Heart left ventricle (tissue), 16 donors: ENCODE measurements at regions not wholly inside any gene's neighbourhood (a gene's known extent, or its start where the extent isn't known, plus 50 kb on each side); places are given as distances from the start of the nearest gene placed in this dataset.

Source experiments
- ATAC-seq, 4 donors: fragments of 200-7000 bp; cut with Tn5 transposase; one replicate each; pipeline ENCODE4 v1.9.1; 2020 to 2022; ENCODE audit warnings: moderate library complexity in 4 of 4, mild to moderate bottlenecking in 3 of 4, moderate number of reproducible peaks in 1 of 4
- DNase-seq, 5 donors: peaks; one replicate each; pipeline ENCODE4 v3.0.0-alpha.2; 2020
- H3K27ac ChIP-seq, 12 donors: fragments of 200-600 bp; sonication (generic) in 4 of 12; one replicate each; pipeline versions ENCODE4 v1.5.0 to v1.8.0; 2016 to 2022; ENCODE audit warnings: mild to moderate bottlenecking in 2 of 12
- H3K27me3 ChIP-seq, 9 donors: fragments of 200-600 bp; sonication (generic) in 2 of 9; one replicate each; pipeline versions ENCODE4 v1.5.1 to v1.8.0; 2016 to 2022; ENCODE audit warnings: mild to moderate bottlenecking in 3 of 9
- H3K36me3 ChIP-seq, 9 donors: fragments of 200-600 bp; sonication (generic) in 2 of 9; one replicate each; pipeline versions ENCODE4 v1.5.0 to v1.8.0; 2018 to 2022; ENCODE audit warnings: mild to moderate bottlenecking in 2 of 9
- H3K4me1 ChIP-seq, 12 donors: fragments of 200-600 bp; sonication (generic) in 4 of 12; one replicate each; pipeline versions ENCODE4 v1.5.0 to v1.8.0; 2016 to 2022; ENCODE audit warnings: mild to moderate bottlenecking in 3 of 12
- H3K4me3 ChIP-seq, 12 donors: fragments of 200-600 bp; sonication (generic) in 4 of 12; one replicate each; pipeline versions ENCODE4 v1.5.0 to v1.8.0; 2017 to 2022; ENCODE audit warnings: mild to moderate bottlenecking in 9 of 12, moderate library complexity in 4 of 12
- H3K9me3 ChIP-seq, 12 donors: fragments of 200-600 bp; sonication (generic) in 4 of 12; one replicate each; pipeline versions ENCODE4 v1.5.0 to v1.8.0; 2016 to 2022; ENCODE audit warnings: mild to moderate bottlenecking in 1 of 12
- POLR2A ChIP-seq, 2 donors: fragments of 450-650 bp; IDR thresholded peaks; one replicate each; pipeline ENCODE4 v1.6.1; 2017; ENCODE audit warnings: antibody characterized with exemption in 2 of 2, mild to moderate bottlenecking in 2 of 2, moderate library complexity in 2 of 2
- WGBS, 4 donors: extraction: QIAGEN DNeasy Blood & Tissue Kit in 2 of 4; methylation state at CpG; one replicate each; pipeline versions ENCODE4 v1.1.5 to v1.1.7; 2013 to 2018; 5-methylcytosine and 5-hydroxymethylcytosine counted together
- intact Hi-C, 10 donors: fragments of 100-400 bp; cut with DNase I; formaldehyde crosslinking; loops; one replicate each; pipeline versions ENCODE4 v1.11.1 to v1.14.2; 2022
- TF ChIP-seq, protein P1 (sequence below), 12 donors: fragments of 200-600 bp; sonication (generic) in 4 of 12; IDR thresholded peaks; one replicate each; pipeline versions ENCODE4 v1.5.0 to v1.8.0; 2018 to 2022; ENCODE audit warnings: antibody characterized with exemption in 12 of 12, mild to moderate bottlenecking in 5 of 12
- donor health status: ischemic (EF 13 %, LVEDD 7.1; RV severe dilation, severe dysfunction).
- donor health status: healthy with polysubstance abuse.
- donor health status: DM: no; HTN: yes; CAD: no.
- donor health status: DM: no; HTN: no; CAD: no.
- donor health status: ischemic (EF 25% LVEDD 6.9; RV normal size, moderate dysfunction).
- donor health status: ischemic (EF 25% LVEDD 5.7; RV mildly dilated, moderate dysfunction).
- donor health status: healthy.
- donor health status: DM: yes; HTN: yes; CAD: no.
- donor health status: ischemic (EF 35%, LVEDD 5.7; RV mildly dilated, moderate dysfunction).
- donor health status: nonischemic (EF 11% LVEDD 7.7; RV severe dilation, severe dysfunction).
- donor health status: DM: yes; HTN: yes; CAD: no.
- donor health status: PGD.
- donor health status: ischemic (EF 29% LVEDD 5.4; RV normal size, mild dysfunction).
- donor health status: nonischemic (EF 23%, LVEDD 6.1; RV moderate dilation, normal function).

DNA sequence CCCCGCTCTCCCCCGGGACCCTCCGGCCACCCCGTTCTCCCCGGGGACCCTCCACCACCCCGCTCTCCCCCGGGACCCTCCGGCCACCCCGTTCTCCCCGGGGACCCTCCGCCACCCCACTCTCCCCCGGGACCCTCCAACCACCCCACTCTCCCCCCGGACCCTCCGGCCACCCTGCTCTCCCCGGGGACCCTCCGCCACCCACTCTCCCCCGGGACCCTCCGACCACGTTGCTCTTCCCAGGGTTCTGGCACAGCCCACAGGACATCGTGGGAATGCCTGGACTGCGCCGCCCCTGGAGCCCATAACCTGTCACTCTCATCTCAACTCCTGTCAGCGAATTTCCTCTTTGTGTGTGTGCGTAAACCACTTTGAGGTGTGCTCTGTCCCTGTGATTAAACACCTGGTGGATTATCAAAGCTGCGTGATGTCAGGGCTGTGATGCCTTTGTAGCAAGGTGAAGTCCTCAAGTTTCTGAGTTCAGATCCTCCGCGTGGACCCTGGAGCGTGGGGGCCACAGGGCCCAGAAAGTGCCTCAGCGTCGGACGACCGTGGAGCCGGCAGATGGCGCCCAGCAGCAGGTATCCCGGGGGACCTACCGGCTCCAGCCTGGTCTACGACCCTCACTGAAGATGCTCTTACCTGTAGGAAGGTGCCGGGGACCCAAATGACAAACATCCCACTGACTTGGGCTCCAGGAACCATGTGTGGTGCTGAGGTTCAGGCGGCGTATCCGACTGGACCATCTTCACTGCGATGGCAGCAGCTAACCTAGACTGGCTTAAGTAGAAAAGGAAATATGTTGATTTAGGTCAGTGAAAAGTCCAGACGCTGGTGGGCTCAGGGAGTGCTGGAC, 63.2 kb upstream of the GALNT9 start:
- intact Hi-C loops: no loop called here
- no peak overlapping the region for H3K4me3 ChIP-seq
- TF ChIP-seq, protein P1, sequence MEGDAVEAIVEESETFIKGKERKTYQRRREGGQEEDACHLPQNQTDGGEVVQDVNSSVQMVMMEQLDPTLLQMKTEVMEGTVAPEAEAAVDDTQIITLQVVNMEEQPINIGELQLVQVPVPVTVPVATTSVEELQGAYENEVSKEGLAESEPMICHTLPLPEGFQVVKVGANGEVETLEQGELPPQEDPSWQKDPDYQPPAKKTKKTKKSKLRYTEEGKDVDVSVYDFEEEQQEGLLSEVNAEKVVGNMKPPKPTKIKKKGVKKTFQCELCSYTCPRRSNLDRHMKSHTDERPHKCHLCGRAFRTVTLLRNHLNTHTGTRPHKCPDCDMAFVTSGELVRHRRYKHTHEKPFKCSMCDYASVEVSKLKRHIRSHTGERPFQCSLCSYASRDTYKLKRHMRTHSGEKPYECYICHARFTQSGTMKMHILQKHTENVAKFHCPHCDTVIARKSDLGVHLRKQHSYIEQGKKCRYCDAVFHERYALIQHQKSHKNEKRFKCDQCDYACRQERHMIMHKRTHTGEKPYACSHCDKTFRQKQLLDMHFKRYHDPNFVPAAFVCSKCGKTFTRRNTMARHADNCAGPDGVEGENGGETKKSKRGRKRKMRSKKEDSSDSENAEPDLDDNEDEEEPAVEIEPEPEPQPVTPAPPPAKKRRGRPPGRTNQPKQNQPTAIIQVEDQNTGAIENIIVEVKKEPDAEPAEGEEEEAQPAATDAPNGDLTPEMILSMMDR (IDR thresholded peaks at IDR 0.05): no peak
- no peak for TF ChIP-seq POLR2A (IDR thresholded peaks at IDR 0.05)
- H3K4me1 ChIP-seq: no peaks in the 10 kb centered on the region
- no peak overlapping the region for H3K27ac ChIP-seq
- H3K9me3 ChIP-seq: no peaks in the 10 kb centered on the region
- DNase-seq: peak in 1 of 5 donors; percentile 11
- no peaks in the 10 kb centered on the region for H3K36me3 ChIP-seq
- ATAC-seq: no peak
- 77 to 82% (median 80%) methylated on average over 20 to 37 of the region's 43 CpGs for WGBS, 4 donors
- peaks cover 0 to 36% (median 13%) of the 10 kb centered on the region in 9 donors for H3K27me3 ChIP-seq

DNA sequence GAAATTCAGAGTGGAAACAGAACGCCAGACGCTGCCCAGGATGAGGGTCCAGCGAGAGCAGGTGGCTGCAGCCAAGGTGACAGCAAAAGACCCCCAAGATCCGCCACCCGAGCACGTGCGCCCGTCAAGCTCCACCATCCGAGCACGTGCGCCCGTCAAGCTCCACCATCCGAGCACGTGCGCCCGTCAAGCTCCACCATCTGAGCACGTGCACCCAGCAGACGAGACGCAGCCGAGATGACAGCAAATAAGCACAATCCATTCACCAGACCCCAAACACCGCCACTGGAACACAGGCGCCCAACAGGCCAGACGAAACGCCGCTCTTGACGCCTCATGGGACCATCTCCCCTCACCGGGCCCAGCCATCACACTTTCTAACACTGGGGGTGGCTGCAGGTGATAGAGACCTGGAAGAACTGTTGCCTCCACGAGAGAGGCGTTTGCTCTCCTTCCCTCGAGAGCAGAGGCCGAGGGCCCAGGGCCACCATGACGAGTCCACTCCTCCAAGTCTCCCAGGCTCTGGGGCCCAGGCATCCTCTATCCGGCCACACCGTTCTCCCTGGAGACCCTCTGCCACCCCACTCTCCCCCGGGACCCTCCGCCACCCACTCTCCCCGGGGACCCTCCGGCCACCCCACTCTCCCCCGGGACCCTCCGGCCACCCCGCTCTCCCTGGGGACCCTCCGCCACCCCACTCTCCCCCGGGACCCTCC, 62.1 kb upstream of the GALNT9 start:
- intact Hi-C loops: no loop called here

DNA sequence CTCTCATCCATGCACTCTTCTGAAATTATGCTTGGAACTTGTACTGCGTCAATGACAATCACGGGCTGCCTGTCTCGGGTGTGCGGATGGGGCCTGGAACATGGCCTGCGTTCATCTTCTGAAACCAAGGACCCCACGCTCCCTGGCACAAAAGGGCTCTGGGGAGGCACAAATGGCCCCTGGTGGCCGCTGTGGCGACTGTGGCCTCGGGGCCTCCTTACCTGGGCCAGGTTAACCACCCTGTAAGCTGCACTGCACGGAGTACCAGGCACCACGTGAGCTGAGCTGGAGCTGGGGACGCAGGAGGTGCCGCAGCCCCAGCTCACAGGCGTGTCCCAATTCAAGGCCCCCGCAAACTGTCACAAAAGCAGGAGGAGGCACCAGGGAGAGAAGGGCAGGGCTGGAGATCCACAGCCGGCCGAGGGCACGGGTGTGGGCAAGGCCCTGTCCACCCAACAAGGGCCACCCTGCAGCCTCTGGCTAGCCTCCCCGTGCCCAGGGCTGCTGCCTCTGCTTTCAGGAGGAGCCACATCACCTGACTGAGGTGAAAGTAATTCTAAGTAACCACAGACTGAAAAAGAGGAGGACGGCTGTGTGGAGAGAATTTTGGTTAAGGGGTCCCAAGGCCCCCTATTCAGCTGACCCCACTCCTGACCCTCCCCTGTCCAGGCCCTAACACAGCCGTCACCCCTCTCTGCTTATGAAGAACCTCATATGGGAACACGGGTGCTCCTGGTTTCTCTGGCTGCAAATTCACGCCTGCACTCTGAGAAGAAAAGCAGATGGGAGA, 61.1 kb upstream of the GALNT9 start:
- Histone ChIP-seq H3K27ac (no peak overlapping the region), H3K4me3 (no peak overlapping the region), H3K36me3 (no peaks in the 10 kb centered on the region), H3K27me3 (peaks cover 0 to 49% (median 22%) of the 10 kb centered on the region in 9 donors), H3K4me1 (no peaks in the 10 kb centered on the region), H3K9me3 (no peaks in the 10 kb centered on the region)
- no peak for TF ChIP-seq POLR2A (IDR thresholded peaks at IDR 0.05)
- TF ChIP-seq, protein P1 (IDR thresholded peaks at IDR 0.05): no peak
- 75 to 85% (median 83%) methylated on average over 15 to 23 of the region's 23 CpGs for WGBS, 4 donors
- peak in 3 of 5 donors; percentile 9 to 46 (median 14) for DNase-seq
- intact Hi-C loops: no loop called here
- no peak for ATAC-seq

More for the DNA sequence above, 62.1 kb upstream of the GALNT9 start:
- Histone ChIP-seq H3K27ac (no peak overlapping the region), H3K27me3 (peaks cover 0 to 42% (median 13%) of the 10 kb centered on the region in 9 donors), H3K4me3 (no peak overlapping the region), H3K9me3 (no peaks in the 10 kb centered on the region), H3K4me1 (no peaks in the 10 kb centered on the region), H3K36me3 (no peaks in the 10 kb centered on the region)
- WGBS, 4 donors: 87 to 88% (median 88%) methylated on average over 43 of the region's 43 CpGs
- TF ChIP-seq, protein P1 (IDR thresholded peaks at IDR 0.05): no peak
- no peak for TF ChIP-seq POLR2A (IDR thresholded peaks at IDR 0.05)
- no peak for ATAC-seq
- peak in 3 of 5 donors; percentile 16 to 38 (median 18) for DNase-seq
